IPS-NIHi7 (cell line): ENCODE measurements at regions not wholly inside any gene's neighbourhood (a gene's known extent, or its start where the extent isn't known, plus 50 kb on each side); places are given as distances from the start of the nearest gene placed in this dataset.
"Not testable (repeated sequence)": the region's sequence is repeated elsewhere in the genome, so short reads cannot be mapped to it uniquely, and the experiment has no call there.

Experiments used
- DNase-seq: peaks from one replicate; pipeline ENCODE4 v3.0.0; 2012; ENCODE audit warnings: mixed read lengths; ENCODE audit errors: extremely low spot score

DNA sequence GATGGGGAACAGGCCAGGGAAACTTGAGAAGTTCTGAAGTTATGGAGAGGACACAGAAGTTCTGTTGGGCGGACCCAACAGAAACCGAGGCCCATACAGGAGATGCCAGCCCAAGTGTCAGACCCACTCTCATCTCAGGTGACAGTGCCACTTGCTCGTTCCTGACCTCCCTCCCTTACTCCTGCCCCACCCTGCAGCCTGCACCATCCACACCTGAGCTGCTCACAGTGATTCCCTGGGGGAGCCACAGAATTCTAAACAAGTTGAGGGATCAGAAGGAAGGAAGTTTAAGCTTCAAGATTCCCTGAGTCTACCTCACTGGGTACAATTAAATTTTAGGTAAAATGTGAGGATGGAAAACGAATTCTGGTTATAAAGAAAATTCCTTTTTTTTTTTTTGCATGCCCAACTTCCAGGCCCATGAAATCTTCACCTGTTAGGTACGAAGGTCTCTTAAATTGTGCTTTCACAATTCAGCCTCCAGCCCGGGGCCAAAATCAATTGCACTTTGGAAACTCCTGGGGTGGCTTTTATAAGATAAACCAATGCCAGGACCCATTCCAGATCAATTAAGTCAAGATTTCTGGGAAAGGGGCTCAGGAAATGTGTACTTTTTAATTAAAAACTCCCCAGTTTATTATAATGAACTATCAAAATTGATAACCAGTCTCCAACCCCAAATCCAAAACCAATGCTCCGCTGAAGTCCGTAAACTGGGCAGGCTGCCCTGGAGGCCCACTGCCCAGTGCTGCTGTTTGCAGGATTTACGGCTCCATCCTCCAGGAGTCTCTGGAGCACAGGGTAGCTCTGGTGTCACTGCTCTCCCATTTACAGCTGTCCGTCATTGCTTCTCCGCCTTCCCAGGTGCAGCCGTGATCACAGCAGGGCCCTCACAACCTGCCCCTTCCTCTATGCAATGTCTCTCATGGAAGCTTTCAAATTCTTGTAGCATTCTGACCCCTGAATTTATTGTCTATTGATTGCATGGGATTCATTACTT lies 643.5 kb downstream of the UQCRFS1 start:
- DNase-seq: peak; percentile 39

DNA sequence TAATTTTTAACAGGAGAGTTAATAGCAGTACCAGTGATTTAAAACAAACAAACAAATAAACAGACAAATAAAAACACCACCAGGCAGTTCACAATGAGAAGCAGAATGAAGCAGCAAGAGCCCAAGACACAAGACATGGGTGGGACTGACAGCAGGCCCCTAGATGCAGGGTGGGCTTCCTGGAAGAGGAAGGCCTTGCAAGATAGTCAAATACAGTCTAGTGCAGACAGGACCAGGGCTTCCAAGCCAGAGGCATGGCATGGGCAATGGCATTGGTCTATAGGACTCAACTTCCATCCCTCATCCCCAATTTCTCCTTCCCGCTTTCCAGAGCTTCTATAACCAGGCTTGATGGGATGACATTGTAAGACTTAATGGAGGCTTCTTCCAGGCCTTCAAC lies 645.1 kb downstream of the UQCRFS1 start:
- no peak for DNase-seq

DNA sequence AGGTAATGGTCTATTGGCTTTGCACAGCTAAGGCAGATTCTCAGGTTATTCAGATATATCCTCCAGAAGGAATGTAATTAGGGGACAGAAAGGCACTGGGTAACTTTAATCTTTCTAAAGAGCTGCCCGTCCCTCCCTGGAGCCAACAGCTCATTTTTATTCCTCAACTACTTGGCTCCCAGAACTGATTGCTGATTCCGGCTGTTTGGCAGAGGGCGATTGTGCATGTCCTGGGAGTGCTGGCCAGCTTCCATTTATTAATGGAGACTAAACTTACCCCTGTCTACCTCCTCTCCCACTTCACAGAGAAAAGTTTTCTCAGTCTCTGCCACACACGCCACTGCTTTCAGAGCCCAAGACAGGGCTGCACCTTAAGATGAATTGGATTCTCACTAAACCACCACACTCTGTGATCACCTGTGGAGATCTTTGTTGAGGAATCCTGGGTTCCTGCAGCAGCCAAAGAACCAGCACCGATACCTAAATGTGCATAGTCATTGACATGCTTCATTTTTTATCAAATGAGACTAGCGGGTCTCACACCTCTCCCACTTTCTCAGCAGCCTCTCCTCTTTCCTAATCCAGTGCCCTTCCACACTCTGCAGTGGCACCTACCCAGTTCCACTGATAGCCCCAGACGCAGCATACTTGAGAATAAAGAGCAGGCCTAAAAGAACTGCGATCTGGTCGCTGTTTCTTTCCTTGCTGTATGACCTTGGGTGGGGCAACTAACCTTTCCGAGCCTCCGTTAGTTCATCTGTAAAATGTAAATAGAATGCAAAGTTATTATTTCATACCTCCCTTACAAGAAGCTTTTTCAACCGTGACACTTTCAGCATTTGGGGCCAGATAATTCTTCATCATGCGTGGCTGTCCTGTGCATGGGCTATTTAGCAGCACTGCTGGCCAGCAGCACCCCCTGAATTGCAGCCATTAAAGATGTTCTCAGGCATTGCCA lies 648.7 kb downstream of the UQCRFS1 start:
- DNase-seq: no peak

DNA sequence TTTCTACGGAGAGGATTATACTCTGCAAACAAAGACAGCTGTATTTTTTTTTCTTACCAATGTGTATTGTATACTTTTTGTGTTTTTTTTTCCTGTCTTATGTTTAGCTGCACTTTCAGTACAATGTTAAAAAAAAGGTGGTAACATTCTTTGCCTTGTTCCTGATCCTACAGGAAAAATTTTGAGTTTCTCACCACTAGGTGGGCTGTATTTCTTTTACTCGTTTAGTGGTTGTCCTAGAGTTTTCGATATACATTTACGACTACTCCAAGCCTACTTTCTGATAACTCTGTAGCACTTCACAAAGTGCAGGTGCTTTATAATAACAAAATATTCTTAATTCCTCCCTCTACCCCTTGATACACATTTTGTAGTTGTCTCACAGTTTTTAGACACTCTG lies 652.2 kb downstream of the UQCRFS1 start:
- no peak for DNase-seq

DNA sequence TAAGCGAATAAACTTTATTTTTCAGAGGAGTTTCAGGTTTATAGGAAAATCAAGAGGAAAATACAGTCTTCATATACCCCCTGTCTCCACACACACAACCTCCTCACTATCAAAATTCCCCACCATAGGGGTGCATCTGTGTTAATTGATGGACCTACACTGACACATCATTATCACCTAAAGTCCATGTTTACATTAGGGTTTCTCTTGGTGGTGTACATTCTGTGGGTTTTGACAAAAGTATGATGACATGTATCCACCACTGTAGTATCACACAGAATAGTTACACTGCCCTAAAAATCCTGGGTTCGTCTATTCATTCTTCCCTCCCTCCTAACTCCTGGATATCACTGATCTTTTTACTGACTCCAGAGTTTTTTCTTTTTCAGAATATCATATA lies 654.2 kb downstream of the UQCRFS1 start:
- DNase-seq: no peak

DNA sequence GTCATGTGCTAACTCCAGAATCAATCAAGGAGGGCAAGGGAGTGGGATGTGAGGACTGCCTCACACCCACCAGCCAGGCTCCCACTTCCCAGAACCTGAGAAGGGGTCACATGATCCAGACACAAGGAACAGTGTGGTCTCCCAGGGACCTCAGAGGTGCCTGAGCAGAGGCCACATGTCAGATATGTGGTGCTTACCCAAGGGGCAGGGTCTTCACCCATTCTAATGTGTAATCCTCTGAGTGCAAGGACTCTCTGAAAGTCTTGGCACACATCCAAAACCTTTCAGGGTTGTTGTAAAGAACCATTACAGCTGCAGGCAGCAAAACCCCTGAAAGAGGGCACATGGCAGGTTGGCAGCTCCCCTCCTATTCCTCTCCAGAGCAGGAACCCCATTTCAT lies 656.6 kb downstream of the UQCRFS1 start:
- DNase-seq: no peak

DNA sequence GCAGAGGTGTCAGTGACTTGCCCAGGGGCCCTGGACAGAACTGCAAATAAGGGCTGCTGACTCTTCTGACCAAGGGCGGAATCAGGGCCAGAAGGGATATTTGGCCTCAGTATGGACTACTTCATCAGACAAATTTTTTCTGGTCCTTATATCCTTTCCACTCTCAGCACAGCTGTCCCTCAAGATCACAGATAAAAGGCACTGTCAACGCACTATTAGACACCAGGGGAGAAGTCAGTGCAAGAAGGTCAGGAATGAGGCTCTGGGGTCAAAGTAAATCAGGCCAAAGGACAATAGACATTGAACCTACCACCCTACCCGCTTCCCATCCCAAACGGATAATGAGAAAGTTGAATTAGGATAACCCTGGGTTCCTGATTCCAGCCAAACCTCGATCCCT lies 657.6 kb downstream of the UQCRFS1 start:
- no peak for DNase-seq

DNA sequence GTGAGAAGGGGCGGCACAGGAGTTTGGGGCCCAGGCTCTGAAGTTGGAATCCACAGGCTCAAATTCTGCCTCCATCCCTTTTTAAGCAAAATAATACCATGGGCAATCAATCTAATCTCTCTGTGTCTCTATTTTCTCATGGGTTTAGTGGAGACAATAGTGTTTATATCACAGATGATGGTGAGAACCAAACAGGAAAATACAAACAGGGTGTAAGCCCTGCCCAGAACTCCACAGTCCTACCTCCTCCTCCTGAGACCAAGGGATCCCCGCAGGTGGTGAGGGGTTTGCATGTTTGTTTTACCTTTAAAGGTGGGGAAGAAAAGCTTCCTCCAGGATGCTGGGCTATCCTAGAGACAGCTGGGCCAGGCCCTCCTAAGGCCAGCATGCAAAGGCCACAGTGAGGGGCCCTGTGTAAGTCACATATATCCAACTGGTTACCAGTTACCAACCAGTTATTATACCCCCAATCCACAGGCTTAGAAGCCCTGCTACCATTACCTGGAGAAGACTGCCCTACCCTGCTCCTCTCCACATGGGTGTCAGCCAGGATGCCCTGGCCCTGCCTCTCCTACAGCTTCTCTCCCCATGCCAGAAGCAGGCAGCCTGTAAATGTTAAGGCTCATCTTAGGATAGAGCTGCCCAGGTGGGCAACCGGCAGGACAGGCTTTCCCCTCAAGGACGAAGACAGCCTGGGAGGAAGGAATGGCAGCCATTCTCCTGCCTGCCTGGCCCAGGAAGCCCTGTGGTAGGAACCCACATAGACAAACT lies 658.4 kb downstream of the UQCRFS1 start:
- no peak for DNase-seq

DNA sequence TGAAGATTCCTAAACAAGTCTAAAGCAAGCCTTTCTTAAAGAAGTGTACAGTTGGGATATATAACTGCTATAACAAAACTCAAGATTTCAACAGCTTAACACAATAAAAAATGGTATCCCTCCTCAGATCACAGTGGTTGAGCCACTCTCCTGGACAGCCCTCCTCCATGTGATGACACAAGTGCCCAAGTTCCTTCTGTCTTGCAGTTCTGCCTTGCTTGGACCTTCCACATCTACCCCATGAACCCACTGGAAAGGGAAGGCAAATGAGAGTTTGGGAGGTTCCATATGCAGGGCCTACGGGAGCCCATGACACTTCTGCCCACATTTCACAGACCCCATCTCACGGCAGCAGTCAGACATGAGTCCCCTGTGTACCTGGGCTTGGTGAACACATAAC lies 659.2 kb downstream of the UQCRFS1 start:
- DNase-seq: no peak

DNA sequence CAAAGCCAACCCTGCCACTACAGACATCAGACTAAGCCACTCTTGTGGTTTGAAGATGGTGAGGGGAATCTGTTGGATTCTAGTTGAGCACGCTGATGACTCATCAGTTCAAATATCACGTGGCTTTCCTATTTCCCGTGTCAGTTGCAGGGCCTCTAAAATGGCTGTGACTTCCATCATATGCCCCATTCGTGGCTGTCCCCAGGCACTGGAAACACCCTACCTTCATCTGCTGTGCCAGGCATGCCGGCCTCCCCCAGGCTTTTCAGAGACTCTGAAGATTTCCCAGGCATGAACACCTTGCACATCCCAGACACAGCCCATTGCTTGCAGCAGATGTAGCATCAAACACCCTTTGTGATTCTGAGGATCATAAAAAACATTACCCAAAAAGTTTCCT lies 659.9 kb downstream of the UQCRFS1 start:
- DNase-seq: no peak

DNA sequence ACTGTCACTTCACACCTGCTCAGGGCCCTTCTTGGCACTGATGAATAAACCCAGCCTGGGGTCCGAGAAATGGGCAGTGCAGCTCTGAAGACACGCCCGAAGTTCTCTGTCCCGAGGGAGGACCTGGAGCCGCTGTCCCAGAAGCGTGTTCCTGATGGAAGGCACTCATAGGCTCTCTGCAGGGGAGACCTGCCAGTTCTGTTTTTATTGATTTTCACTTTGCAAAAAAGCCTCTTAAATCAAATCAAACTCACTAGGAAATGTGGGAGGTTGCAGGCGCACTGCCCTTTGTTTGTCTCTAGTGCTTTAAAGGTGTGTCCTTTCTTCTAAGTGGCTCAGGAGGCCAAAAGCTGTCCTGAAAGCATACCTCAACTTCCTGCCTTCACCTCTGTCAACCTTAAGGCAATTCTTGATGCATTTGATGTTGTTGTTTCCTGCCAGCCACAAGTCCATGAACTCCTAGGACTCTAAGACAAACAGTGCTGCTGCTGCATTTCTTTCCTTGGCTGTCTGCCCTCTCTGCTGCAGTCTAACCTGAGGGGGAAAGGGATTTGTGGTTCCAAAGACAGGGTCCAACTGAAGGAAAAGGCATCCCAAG lies 663.2 kb downstream of the UQCRFS1 start:
- DNase-seq: no peak

DNA sequence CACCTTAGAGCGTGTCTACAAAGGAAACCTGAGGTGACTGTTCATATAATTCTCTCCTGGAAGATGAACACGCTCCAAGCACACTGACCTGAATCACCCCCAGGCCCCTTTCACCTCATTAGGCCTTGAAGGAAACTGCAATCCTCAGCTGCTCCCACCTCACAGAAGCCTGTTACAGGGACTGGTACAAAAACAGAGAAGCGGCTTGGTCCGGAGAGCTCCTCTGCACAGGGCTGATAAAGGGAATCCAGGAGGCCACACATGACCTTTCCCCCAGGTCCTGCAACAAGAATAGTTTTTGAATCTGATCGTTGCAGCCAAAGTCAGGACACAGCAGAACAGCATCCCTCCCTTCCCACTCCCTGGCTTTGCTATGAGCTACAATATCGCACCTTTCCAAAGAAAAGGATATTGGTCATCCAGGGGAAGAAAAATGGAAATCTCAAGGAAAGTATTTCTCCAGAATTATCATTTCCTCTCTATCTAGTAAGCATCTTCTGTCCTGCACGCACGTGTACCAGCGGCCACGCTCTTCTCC lies 666.7 kb downstream of the UQCRFS1 start:
- no peak for DNase-seq

DNA sequence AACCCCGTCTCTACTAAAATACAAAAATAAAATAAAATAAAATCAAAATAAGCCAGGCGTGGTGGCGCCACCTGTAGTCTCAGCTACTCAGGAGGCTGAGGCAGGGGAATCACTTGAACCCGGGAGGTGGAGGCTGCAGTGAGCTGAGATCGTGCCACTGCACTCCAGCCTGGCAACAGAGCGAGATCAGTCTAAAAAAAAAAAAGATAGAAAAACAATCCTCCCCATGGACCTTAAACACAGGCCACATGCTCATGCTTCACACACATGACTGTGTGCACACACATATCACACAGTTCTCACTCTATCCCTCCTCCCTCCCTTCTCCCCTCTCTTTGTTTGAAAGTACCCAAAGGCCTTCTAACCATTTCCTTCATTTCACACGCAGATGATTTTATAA lies 667.6 kb downstream of the UQCRFS1 start:
- not testable (repeated sequence) for DNase-seq

DNA sequence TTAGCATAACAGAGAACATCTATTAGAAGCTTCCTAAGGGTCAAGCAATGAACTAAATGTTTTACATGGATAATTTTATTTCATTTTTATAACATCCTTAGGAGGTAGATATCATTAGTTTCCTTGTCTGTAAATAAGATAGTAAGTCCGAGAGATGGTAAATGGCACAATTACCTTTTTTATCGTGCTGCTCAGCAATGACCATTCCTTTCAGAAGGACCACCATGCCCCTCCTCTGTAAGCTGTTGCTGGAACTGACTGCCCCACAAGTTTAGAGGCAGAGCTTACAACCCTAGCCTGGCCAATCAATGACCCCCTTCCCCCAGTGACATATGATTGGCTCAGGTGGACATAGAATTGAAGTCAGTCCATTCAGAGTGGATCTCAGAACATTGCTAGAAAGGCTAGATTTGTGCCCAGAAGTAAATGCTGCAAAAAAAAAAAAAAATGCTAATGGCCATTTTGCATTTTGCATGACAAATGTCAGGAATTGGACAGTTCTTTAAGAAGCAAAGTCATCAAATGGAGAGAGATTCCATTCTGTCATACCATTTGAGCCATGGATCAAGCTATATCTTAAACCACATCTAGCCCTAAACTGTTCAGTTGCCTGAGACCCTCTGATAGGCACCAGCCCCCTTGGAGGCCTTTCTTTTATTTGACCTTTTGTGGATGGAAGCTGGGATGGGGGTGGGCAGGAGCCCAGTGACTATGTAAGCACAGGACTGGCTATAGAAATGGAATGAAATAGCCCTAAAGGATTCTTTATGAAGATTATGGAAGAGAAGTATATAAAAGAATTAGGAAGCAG lies 668.3 kb downstream of the UQCRFS1 start:
- no peak for DNase-seq

DNA sequence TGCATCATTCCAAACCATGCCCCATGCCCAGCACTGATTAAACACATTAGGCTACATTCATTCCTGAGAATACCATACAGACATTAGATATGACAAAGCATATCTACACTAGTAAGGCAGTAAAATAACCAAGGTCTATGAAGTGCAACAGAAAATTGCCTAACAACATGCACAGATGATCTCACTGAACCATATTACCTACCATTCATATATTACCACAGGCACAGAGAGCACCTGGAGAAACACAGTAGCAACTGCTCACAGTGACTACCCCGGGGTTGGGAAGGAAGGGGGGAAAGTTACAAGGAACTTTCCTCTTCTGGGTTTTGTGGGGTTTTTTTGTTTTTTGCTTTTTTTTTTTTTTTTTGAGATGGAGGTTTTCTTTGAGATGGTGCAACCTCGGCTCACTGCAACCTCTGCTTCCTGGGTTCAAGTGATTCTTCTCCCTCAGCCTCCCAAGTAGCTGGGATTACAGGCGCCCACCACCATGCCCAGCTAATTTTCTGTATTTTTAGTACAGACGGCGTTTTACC lies 669.6 kb downstream of the UQCRFS1 start:
- DNase-seq: no peak

DNA sequence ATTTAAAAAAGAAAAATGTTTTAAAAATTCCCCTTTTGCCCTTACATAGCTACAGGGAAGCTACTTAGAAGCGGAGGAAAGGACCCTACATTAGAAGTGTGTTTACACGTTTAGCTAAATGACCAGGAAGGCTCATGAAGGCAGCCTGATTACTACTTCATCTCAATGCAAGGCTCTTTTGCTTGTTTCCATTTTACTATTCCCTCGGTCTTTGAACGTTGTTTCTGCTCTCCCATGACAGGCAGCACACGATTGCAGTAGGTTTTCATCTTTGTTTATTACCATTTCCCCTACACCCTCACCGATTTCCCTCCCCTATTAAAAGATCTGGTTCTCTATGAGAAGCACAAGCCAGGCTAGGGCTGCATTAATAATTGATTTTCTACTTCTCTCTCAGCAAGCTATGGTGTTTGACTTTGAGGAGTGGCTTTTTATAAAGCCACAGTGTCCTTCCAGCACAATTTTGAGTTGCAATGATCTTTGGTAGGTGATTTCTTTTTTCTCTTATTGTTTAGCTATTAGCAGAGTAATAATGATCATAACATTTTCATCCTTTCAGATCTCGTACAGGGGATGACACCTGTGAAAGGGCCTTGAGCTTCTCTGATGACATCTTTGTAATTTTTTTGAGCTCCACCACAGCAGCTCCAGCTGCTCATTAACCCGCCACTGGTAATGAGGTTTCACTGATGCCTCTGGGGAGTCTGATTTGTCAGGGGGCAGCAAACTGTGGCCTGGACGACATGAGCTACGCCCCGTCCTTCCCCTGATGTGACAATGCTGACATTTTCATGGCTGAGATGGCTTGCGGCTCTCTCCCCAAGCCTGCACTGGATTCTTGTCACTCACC lies 670.3 kb downstream of the UQCRFS1 start:
- DNase-seq: no peak

DNA sequence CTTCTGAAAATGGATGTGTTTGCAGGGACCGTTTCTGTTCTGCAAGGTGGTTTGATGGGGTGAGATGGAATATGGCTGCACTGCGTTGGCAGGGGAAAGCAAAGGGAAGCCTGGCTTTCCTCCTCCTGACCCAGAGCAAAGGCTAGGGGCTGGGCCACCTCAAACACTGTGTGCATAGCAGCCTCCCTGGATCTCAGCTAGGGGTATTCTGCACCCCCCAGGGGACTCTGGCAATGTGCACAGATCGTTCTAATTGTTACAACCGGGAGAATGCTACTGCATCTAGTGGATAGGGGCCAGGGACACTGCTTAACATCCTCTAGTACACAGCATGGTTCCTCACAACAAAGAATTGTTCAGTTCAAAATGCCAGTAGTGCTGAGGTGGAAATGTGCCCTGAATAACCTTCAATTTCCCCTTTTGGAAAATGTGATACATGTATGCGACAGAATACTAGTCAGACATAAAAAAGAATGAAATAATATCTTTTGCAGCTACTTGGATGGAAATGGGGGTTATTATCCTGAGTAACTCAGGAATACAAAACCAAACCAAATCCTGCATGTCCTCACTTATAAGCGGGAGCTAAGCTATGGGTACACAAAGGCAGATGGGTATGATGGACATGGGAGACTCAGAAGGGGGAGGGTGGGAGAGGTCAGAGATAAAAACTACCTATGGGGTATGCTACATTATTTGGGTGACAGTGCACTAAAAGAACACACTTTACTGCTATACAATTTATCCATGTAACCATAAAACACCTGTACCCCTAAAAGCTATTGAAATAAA lies 671.2 kb downstream of the UQCRFS1 start:
- DNase-seq: no peak

DNA sequence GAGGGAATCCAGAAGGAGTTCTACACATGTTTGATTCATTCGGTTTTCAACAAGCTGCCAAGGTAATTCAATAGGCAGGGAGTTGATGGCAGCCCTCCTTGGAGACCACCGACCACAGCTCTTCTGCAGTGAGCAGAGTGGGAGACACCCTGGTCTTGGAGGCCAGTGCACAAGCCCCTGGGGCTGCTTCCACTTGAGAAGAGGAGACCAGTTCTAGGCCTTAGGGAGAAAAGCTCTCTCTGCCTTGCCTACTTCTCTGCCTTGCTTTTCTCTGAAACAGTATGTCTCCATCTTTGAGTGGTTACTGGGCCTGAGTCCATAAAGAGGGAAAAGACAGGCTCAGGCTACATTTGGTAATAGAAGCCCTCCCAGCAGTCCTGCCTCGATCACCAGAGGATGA lies 671.9 kb downstream of the UQCRFS1 start:
- DNase-seq: no peak
